Panc1 (cell line): ENCODE measurements at regions not wholly inside any gene's neighbourhood (a gene's known extent, or its start where the extent isn't known, plus 50 kb on each side); places are given as distances from the start of the nearest gene placed in this dataset.

Source experiments
- CTCF ChIP-seq: fragments of 450-650 bp; IDR thresholded peaks from 2 replicates; pipeline ENCODE4 v1.5.1; 2017; ENCODE audit warnings: mild to moderate bottlenecking
- POLR2AphosphoS5 ChIP-seq: IDR thresholded peaks from 2 replicates; pipeline ENCODE4 v1.6.1; 2012; ENCODE audit warnings: mild to moderate bottlenecking, low read depth, low read length, moderate library complexity
- SIN3A ChIP-seq: IDR thresholded peaks from 2 replicates; pipeline ENCODE4 v1.6.1; 2012; ENCODE audit warnings: low read depth, mild to moderate bottlenecking, low read length, moderate library complexity, borderline replicate concordance; ENCODE audit not compliant: insufficient read depth
- TF ChIP-seq, protein P1 (sequence below), 2 experiments: IDR thresholded peaks; 2 replicates each; pipeline ENCODE4 v1.6.1; 2011 to 2012; ENCODE audit warnings: low read depth in 2 of 2, control low read depth in 1 of 2, low read length in 1 of 2, mild to moderate bottlenecking in 1 of 2, moderate library complexity in 1 of 2; ENCODE audit not compliant: insufficient read depth in 1 of 2

DNA sequence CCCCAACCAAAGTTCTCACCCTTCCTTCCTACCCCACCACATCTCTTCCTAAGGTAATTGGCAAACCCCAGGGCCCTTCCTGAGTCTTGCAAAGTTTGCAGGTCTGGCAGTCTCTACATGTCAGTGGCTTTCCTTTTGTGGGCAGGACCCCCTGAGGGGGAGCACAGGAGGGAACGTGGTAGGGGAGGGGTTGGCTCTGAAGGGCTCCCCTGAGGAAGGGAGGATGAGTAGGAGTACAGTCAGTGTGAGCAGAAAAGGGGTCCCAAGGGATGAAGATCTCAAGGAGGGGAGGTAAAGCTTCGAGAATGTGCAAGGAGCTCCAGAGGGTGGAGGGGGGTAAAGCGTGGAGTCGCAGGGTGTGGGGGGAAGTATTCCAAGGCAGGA is 206.9 kb downstream of the RAB11FIP4 start:
- TF ChIP-seq CTCF (no peak), SIN3A (no peak), POLR2AphosphoS5 (no peak)
- TF ChIP-seq, protein P1, sequence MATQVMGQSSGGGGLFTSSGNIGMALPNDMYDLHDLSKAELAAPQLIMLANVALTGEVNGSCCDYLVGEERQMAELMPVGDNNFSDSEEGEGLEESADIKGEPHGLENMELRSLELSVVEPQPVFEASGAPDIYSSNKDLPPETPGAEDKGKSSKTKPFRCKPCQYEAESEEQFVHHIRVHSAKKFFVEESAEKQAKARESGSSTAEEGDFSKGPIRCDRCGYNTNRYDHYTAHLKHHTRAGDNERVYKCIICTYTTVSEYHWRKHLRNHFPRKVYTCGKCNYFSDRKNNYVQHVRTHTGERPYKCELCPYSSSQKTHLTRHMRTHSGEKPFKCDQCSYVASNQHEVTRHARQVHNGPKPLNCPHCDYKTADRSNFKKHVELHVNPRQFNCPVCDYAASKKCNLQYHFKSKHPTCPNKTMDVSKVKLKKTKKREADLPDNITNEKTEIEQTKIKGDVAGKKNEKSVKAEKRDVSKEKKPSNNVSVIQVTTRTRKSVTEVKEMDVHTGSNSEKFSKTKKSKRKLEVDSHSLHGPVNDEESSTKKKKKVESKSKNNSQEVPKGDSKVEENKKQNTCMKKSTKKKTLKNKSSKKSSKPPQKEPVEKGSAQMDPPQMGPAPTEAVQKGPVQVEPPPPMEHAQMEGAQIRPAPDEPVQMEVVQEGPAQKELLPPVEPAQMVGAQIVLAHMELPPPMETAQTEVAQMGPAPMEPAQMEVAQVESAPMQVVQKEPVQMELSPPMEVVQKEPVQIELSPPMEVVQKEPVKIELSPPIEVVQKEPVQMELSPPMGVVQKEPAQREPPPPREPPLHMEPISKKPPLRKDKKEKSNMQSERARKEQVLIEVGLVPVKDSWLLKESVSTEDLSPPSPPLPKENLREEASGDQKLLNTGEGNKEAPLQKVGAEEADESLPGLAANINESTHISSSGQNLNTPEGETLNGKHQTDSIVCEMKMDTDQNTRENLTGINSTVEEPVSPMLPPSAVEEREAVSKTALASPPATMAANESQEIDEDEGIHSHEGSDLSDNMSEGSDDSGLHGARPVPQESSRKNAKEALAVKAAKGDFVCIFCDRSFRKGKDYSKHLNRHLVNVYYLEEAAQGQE (IDR thresholded peaks at IDR 0.05; ENCODE audit: insufficient read depth in 1 of 2, low read depth in 2 of 2, low read length in 1 of 2), result no peak
